ENCODE measurements at regions not wholly inside any gene's neighbourhood (a gene's known extent, or its start where the extent isn't known, plus 50 kb on each side); places are given as distances from the start of the nearest gene placed in this dataset.

- no peak for DNase-seq (ENCODE audit: low read depth)
Measured at GRCh38 chr7:7051206-7051877, 131.0 kb upstream of the C1GALT1 start.

- no peak for DNase-seq (ENCODE audit: low read depth)
Measured at GRCh38 chr7:7054252-7054830, 128.0 kb upstream of the C1GALT1 start.

- no peak for DNase-seq (ENCODE audit: low read depth)
Measured at GRCh38 chr7:7060828-7061599, 121.3 kb upstream of the C1GALT1 start.

GRCh38 chr7:7077945-7078344 is 104.4 kb upstream of the C1GALT1 start:
- peak; percentile 22 for DNase-seq (ENCODE audit: low read depth)

- no peak for DNase-seq (ENCODE audit: low read depth)
Measured at GRCh38 chr7:7080802-7081201, 101.5 kb upstream of the C1GALT1 start.

- no peak for DNase-seq (ENCODE audit: low read depth)
Measured at GRCh38 chr7:7090460-7090859, 91.9 kb upstream of the C1GALT1 start.

GRCh38 chr7:7098280-7098818 is 84.0 kb upstream of the C1GALT1 start:
- DNase-seq (ENCODE audit: low read depth): no peak

GRCh38 chr7:7099584-7100014 is 82.7 kb upstream of the C1GALT1 start:
- DNase-seq (ENCODE audit: low read depth): peak; percentile 92

GRCh38 chr7:7100432-7100849 is 81.9 kb upstream of the C1GALT1 start:
- DNase-seq (ENCODE audit: low read depth): no peak

GRCh38 chr7:7102906-7103305 is 79.4 kb upstream of the C1GALT1 start:
- no peak for DNase-seq (ENCODE audit: low read depth)

GRCh38 chr7:7103343-7104313 is 78.7 kb upstream of the C1GALT1 start:
- peak; percentile 17 for DNase-seq (ENCODE audit: low read depth)

- DNase-seq (ENCODE audit: low read depth): no peak
Measured at GRCh38 chr7:7104314-7104698, 78.0 kb upstream of the C1GALT1 start.

- no peak for DNase-seq (ENCODE audit: low read depth)
Measured at GRCh38 chr7:7104971-7105370, 77.4 kb upstream of the C1GALT1 start.

- DNase-seq (ENCODE audit: low read depth): no peak
Measured at GRCh38 chr7:7105800-7106582, 76.4 kb upstream of the C1GALT1 start.

GRCh38 chr7:7108931-7109330 is 73.4 kb upstream of the C1GALT1 start:
- no peak for DNase-seq (ENCODE audit: low read depth)

- DNase-seq (ENCODE audit: low read depth): no peak
Measured at GRCh38 chr7:7109934-7110333, 72.4 kb upstream of the C1GALT1 start.

GRCh38 chr7:7110706-7111105 is 71.6 kb upstream of the C1GALT1 start:
- no peak for DNase-seq (ENCODE audit: low read depth)

GRCh38 chr7:7112868-7113267 is 69.5 kb upstream of the C1GALT1 start:
- DNase-seq (ENCODE audit: low read depth): no peak

GRCh38 chr7:7114575-7115291 is 67.6 kb upstream of the C1GALT1 start:
- DNase-seq (ENCODE audit: low read depth): no peak

GRCh38 chr7:7117935-7118586 is 64.3 kb upstream of the C1GALT1 start:
- DNase-seq (ENCODE audit: low read depth): no peak

All from HS-27A (cell line).